ENCODE measurements at regions not wholly inside any gene's neighbourhood (a gene's known extent, or its start where the extent isn't known, plus 50 kb on each side); places are given as distances from the start of the nearest gene placed in this dataset.

DNA sequence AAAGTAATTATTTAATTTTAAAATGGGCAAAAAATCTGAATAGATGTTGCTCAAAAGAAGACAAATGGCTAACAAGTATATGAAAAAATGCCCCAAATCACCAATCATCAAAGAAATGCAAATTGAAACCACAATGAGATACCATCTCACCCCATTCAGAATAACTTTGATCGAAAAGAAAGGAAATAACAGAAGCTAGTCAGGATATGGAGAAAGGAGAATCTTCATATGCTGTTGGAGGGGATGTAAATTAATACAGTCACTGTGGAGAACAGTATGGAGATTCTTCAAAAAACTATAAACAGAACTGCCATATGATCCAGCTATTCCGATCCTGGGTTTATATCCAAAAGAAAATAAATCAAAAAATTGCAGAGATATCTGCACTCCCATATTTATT is 418.5 kb upstream of the RGMB start (continued):
- TF ChIP-seq, protein P1, sequence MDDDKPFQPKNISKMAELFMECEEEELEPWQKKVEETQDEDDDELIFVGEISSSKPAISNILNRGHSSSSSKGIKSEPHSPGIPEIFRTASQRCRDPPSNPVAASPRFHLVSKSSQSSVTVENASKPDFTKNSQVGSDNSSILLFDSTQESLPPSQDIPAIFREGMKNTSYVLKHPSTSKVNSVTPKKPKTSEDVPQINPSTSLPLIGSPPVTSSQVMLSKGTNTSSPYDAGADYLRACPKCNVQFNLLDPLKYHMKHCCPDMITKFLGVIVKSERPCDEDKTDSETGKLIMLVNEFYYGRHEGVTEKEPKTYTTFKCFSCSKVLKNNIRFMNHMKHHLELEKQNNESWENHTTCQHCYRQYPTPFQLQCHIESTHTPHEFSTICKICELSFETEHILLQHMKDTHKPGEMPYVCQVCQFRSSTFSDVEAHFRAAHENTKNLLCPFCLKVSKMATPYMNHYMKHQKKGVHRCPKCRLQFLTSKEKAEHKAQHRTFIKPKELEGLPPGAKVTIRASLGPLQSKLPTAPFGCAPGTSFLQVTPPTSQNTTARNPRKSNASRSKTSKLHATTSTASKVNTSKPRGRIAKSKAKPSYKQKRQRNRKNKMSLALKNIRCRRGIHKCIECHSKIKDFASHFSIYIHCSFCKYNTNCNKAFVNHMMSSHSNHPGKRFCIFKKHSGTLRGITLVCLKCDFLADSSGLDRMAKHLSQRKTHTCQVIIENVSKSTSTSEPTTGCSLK (tag by site-specific recombination; IDR thresholded peaks at IDR 0.05) = no peak
- TF ChIP-seq, protein P2, sequence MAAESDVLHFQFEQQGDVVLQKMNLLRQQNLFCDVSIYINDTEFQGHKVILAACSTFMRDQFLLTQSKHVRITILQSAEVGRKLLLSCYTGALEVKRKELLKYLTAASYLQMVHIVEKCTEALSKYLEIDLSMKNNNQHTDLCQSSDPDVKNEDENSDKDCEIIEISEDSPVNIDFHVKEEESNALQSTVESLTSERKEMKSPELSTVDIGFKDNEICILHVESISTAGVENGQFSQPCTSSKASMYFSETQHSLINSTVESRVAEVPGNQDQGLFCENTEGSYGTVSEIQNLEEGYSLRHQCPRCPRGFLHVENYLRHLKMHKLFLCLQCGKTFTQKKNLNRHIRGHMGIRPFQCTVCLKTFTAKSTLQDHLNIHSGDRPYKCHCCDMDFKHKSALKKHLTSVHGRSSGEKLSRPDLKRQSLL (tag by site-specific recombination; IDR thresholded peaks at IDR 0.05) = no peak
- TF ChIP-seq ZNF23 (tag by site-specific recombination; IDR thresholded peaks at IDR 0.05; ENCODE audit: borderline replicate concordance) = no peak
- TF ChIP-seq ZNF433 (tag by site-specific recombination; IDR thresholded peaks at IDR 0.05; ENCODE audit: low read depth) = no peak
- no peak for TF ChIP-seq MZF1 (tag by site-specific recombination; IDR thresholded peaks at IDR 0.05; ENCODE audit: borderline replicate concordance)
- TF ChIP-seq ZNF558 (tag by site-specific recombination; IDR thresholded peaks at IDR 0.05) = no peak
- no peak for TF ChIP-seq ZSCAN16 (tag by site-specific recombination; IDR thresholded peaks at IDR 0.05)

DNA sequence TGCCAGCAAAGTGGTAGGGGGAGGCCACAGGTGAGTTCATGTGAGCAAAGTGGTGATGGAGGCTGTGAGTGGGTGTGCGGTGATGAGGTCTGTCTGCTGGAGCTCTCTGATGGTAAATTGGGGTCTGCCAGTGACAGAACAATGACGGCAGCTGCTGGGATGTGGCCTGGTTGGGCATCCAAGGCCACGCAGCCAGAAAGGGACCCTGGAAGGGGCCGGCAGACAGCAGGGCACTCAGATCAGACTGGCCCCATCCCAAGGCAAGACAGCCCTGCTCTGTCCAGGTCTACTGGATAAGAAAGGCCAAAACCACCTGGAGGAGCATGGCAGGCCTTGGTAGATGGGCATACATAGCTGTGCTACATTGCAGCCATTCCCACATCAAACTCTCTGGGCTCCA is 412.9 kb upstream of the RGMB start:
- TF ChIP-seq ZNF560 (tag by site-specific recombination; IDR thresholded peaks at IDR 0.05; ENCODE audit: borderline replicate concordance) (no peak), KLF16 (tag by site-specific recombination; IDR thresholded peaks at IDR 0.05) (no peak), BCL11B (tag by site-specific recombination; IDR thresholded peaks at IDR 0.05; ENCODE audit: low read depth) (no peak), KLF8 (tag by site-specific recombination; IDR thresholded peaks at IDR 0.05) (no peak), TCF7L2 (IDR thresholded peaks at IDR 0.05; ENCODE audit: borderline replicate concordance, low read depth, low read length) (no peak), PRDM1 (tag by site-specific recombination; IDR thresholded peaks at IDR 0.05) (no peak), ZNF2 (tag by site-specific recombination; IDR thresholded peaks at IDR 0.05) (no peak), ZNF785 (tag by site-specific recombination; IDR thresholded peaks at IDR 0.05) (no peak), ZSCAN16 (tag by site-specific recombination; IDR thresholded peaks at IDR 0.05) (no peak), ZNF394 (tag by site-specific recombination; IDR thresholded peaks at IDR 0.05; ENCODE audit: borderline replicate concordance) (no peak), ZXDB (tag by site-specific recombination; IDR thresholded peaks at IDR 0.05) (no peak), ZNF248 (tag by site-specific recombination; IDR thresholded peaks at IDR 0.05) (no peak), ZNF19 (tag by site-specific recombination; IDR thresholded peaks at IDR 0.05; ENCODE audit: low read depth) (no peak)
- TF ChIP-seq, protein P3, sequence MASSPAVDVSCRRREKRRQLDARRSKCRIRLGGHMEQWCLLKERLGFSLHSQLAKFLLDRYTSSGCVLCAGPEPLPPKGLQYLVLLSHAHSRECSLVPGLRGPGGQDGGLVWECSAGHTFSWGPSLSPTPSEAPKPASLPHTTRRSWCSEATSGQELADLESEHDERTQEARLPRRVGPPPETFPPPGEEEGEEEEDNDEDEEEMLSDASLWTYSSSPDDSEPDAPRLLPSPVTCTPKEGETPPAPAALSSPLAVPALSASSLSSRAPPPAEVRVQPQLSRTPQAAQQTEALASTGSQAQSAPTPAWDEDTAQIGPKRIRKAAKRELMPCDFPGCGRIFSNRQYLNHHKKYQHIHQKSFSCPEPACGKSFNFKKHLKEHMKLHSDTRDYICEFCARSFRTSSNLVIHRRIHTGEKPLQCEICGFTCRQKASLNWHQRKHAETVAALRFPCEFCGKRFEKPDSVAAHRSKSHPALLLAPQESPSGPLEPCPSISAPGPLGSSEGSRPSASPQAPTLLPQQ (tag by site-specific recombination; IDR thresholded peaks at IDR 0.05) = no peak
- TF ChIP-seq, protein P4, sequence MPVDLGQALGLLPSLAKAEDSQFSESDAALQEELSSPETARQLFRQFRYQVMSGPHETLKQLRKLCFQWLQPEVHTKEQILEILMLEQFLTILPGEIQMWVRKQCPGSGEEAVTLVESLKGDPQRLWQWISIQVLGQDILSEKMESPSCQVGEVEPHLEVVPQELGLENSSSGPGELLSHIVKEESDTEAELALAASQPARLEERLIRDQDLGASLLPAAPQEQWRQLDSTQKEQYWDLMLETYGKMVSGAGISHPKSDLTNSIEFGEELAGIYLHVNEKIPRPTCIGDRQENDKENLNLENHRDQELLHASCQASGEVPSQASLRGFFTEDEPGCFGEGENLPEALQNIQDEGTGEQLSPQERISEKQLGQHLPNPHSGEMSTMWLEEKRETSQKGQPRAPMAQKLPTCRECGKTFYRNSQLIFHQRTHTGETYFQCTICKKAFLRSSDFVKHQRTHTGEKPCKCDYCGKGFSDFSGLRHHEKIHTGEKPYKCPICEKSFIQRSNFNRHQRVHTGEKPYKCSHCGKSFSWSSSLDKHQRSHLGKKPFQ (tag by site-specific recombination; IDR thresholded peaks at IDR 0.05) = no peak
- ChIA-PET POLR2A (no interaction called here), CTCF (interaction anchor here (0.5 kb wide), 1 partner anchor 11 kb away, joined by 5 read pairs; no protein-coding TSS in a partner anchor)
- Histone ChIP-seq H3K4me3 (ENCODE audit: low read depth, low read length) (no peak overlapping the region), H3K27ac (ENCODE audit: extremely low read depth, low read depth, low read length) (no peak overlapping the region), H3K9me3 (ENCODE audit: control insufficient read depth, insufficient read depth, low read depth, low read length) (no peaks in the 10 kb centered on the region), H3K36me3 (ENCODE audit: control insufficient read depth in 2 of 2, insufficient read depth in 1 of 2, low read length in 2 of 2) (no peaks in the 10 kb centered on the region), H3K4me1 (ENCODE audit: control insufficient read depth, insufficient read depth, low read length) (no peaks in the 10 kb centered on the region)
